HG03025 (cell line): ENCODE measurements at regions not wholly inside any gene's neighbourhood (a gene's known extent, or its start where the extent isn't known, plus 50 kb on each side); places are given as distances from the start of the nearest gene placed in this dataset.

ENCODE experiments used
- ATAC-seq: cut with Tn5 transposase; IDR thresholded peaks from one replicate; pipeline ENCODE4 v1.9.1; 2021; ENCODE audit warnings: mild to moderate bottlenecking, moderate library complexity; ENCODE audit not compliant: unreplicated experiment, low FRiP score

DNA sequence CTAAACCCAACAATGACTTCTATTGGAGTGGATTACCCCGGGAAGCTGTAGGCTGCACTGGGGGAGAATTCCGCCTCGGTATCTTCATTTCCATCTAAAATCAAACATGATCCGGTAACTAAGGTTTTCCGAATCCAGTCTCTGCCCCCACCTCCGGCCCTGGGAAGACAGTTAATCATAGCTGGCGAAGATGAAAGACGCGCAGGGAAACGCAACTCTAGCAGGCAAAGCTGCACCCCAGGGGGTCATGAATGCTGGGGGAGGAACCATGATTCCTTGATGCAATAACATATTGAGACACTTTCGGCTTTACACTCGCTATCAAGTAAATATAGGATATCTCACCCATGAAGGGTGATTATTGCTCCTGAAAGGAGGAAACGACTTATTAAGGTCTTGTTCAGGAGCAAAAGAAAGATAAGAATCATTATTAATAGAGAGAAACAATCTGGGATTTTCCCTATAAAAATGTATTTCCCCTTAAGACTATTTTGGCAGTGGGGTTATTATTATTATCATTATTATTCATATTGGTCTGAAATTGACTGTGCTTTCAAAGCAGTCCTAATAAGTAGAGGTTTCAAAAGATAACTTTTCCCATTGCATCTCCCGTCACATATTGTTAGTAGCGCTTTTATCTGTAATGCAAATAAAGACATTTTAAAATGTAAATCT, 614.9 kb downstream of the VRK1 start:
- no peak for ATAC-seq

DNA sequence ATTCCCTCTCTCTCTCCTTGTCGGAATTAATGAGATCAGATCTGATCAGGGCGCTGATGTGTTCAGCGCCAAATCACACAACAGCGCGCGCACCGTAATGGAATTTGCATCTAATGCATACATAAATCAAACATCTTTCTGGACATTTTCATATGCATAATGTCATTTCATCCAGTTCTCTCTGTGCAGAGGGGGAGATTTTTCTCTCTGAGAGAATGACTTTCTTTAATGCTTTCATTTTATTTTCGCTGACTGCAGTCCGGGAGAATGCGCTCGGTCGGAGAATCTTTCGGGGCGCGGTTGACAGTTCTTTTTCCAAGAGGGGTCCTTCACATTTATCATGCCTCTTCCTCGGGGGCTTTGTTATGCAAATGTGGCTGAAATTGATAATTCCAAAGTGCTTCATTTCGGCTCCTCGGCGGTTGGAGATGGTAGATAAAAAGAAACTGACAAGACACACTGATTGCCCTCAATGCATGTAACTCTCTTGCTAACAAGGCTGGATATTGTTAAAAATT, 615.9 kb downstream of the VRK1 start:
- no peak for ATAC-seq

DNA sequence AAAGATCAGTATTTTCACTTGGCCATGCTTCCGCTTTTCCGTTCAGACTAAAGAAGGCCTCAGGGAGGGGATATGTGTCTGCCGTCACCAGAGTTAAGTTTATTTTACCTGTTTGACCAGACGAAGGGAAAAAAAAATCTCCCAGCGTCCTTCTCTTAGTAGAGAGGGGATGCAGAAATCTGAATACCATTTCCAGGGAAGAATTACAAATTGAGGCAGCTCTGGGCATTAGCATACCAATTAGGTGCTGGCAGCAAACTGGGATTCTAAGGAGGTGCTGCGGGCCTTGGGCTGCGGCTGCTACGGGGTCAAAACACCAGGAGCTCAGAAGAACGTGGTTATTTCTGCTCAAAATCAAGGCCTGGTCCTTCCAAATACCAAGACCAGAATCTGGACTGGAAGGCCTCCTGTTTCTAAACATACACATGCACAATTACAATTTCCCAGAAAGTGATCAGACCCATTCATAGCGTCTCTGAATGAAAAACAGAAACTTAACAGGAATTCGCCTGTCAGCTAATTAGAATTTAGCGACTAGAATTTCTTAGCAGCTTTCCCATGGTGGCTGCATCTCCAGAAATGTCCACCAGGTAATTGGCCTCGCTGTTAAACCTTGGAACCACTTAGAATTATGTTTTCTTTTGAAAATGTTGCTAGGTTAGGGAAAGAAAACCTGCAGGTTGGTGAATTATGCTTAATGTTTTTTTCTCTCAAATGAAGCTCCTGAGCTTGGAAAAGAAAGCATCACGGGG, 617.0 kb downstream of the VRK1 start:
- no peak for ATAC-seq

DNA sequence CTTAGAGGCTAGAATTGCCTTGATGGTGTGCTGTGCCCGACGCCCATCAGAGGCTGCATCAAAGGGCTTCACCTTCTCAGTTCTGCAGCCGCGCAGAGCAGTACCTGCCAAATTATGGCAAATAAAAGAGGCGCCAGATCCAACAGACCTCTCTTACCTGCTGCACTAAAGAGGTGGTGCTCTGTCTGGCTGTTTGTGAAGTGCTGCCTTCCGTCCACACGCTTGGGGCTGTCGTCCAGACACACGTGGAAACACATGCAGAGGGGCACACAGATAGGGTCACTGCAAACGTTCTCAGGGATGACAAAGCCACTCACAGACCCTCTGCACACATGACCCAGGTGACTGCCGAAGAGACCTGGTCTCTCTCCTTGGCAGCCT, 617.5 kb downstream of the VRK1 start:
- ATAC-seq = no peak

DNA sequence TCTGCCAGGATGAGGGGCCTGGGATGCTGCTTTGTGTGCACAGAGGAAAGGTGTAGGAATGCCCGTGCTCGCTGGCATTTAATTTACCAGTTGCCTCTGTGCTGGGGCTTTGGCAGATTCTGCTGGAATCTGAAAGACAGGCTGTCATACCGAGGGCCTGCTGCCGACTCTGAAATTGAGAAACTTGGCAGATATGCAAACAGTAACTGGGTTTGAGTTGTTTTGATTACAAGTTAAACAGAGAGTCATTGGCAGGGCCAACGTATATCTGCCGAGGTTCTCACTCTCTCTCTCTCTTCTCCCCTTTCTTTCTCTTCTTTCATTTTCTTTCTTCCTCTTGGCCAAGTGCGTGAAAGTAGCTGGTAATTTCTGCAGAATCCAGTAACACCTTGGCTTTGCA, 618.7 kb downstream of the VRK1 start:
- ATAC-seq = no peak

DNA sequence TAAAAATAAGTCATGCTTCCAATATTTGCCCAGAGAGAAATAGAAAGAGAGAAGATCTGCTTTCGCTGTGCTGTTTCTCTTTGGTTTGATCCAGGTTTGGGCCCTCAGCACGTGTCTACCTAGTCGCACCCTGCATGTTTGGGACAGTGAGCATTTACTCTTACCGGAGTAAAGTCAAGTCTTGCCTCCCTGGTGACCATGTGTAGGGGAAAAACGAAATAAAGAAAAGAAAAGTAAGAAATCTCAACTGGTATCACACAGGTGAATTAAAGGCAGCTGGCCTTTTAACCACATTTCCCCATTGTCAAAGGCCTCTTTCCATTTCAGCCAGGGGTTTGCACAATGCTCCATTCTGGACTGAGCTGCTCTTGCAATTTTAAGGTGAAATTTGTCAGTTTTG, 619.4 kb downstream of the VRK1 start:
- ATAC-seq = no peak

DNA sequence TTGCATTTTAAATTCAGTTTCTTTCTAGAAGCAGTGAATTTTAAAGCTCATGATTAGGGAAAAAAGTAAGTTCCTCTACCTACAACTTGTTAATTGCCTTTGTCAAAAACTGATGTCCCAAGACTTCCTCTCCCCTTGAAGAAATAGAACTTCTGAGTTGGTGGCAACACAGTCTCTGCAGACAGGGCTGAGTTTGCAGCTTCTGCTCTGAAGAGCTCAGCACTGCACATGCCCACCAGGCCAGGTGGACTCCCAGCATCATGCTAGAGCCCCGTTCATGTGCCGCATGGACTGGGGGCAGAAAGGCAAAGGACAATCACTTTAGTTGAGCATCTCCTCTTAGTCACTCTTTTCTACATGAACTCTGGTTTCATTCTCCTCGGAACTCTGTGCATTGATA, 620.1 kb downstream of the VRK1 start:
- no peak for ATAC-seq

DNA sequence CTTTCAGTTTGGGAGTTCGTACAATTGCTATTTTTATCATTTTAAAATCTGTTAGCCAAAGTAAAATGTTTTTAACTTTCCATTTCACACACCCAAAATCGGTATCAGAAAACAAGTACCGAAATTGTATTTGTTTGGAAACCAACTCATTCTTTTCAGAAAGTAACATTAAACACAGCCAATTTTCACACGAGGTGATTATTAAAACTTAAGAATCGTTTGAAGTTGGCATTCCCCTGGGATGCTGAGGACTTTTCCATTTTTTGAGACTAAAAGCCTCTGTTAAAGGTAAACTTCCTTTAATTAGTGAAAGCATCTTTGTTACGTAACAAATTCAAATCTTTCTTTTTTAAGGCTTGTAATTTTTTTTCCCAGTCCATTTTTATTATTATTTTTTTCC, 623.0 kb downstream of the VRK1 start:
- ATAC-seq = no peak

DNA sequence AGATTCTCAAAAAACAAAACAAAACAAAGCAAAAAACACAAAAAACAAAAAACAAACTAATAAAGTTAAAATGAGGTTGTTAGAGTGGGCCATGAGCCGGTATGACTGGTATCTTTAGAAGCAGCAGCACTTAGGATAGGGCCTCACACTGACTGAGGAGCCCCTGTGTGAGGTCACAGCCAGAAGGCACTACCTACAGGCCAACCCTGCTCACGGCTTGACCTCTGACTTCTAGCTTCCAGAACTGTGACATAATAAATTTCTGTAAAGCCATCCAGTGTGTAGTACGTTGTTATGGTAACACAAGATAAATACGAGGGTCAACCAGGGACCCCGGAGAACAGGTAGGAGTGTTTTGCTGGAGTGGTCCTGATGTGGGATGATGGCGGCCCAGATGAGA, 629.6 kb downstream of the VRK1 start:
- no peak for ATAC-seq

DNA sequence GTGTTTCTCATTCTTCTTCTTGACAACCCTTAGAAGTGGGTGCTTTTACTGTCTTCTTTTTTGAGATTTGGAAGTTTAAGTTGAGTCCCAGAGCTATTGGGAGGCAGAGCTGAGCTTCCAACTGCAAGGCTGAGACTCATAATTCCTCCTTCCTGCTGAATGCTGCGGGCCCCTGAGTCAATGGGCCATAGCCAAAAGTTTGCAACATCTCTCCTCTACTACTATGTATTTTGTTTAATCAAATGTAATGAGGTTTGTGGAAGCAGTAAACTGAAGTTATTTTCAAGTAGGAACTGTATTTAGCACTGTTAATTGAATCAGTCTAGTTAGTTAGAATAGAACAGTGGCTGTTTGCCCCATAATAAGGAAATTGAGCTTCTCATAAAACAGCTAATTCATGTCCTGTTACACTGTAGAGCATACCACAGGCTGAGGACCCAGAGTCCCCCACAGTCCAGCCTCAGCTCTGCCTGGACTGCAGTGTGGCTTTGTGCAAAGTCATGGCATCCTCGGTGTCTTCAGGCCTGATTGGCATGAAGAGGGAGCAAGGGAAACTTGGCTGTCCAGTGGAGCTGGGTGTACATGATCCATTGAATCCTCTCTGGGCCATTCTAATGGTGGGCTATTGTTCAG, 631.7 kb downstream of the VRK1 start:
- ATAC-seq = no peak

DNA sequence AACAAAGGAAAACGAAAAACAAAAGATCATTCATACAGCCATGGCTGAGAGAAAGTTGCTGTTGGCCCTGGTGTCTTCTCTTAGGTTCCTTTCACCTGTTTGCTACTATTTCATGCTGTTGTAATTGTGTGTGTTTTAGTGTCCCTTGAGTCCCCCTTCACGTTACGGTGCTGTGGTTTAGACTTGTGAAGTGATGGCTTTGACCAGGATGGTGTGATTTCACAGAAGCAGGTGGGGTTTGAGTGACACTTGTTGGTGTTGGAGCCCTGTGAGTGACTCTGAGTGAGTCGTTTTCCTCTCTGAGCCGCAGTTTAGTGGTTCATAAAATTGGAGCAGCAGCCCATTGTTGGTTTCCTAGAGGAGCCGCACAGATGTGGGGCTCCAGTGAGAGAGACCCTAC, 635.4 kb downstream of the VRK1 start:
- ATAC-seq = no peak

DNA sequence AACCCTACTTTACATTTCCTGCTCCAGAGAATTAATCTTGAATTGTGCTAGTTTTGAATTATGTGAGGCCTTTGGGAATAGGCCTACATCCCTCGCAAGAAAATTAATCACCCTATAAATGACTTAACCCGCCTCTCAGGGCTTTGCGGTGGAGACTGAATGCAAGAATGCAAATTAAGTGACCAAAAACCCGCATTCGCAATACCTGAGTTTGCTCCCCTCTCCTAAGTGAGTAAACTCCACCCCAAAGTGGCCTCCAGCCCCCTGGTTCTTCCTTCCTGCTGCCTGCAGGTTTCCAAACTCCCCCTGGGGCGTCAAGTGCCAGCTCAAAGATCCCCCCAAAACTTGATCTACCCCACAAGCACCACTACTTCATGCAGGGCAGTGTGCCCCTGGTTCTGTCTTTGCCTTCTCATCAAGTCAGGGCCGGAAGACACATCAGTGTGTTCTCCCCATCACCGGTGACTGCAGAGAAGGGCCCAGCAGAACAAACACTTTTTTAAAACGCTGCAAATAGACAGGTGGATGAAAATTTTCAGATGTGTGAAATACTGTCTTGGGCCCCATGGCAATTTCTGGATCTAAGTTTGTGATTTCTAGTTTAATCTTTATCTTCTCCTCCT, 644.7 kb downstream of the VRK1 start:
- ATAC-seq = no peak

DNA sequence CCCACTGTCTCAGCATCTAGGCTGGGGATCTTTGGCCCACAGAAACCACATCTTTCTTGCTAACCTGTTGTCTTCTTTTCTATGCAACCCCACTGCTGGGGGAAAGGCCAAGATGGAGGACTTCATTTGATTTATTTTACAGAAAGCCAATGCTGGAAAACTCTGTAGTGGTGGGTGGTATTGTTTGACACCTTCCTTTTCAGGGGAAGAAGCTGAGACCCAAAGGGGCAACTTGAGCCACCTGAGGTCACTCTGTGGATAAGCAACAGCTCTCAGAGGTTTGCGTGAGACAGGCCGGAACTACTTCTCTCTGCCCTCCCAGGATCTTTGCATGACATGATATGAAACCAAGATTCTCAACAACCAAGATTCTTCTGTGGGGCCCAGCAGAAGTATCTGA, 645.2 kb downstream of the VRK1 start:
- ATAC-seq = no peak

DNA sequence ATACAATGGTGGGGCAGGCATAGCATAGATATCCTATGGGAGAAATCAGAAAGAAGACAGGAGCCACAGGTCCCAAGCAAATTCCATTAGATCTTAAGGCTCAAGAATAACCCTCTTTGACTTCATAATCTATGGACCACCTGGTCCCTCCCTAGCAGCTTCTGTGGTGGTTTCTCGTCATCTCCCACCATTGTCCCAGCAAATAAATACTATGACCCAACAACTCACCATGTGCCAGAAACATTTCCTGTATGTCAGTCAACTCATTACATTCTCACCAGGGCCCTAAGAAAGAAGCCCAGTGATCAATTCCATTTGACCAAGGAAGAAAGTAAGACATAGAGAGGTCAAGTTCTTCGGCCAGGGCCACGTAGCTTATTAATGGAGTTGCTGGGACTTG, 646.2 kb downstream of the VRK1 start:
- ATAC-seq = no peak

DNA sequence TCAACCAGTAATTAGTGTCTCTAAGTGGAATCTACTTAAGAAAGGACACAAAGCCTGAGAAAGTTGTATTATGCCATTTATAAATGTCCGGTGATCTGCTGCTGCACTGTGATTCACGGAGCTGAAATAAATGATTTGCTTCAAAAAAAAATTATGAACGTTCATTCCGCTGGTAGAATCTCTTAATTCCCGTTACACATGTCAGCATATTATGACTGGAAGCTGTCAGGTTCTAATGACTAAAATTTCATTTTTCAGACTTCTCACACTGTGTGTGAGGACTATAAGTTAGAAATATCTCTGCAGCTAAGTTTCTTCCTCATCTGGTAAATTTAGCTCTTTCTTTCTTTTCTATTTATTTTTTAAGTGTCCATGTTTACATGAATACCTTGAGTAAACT, 647.1 kb downstream of the VRK1 start:
- ATAC-seq = no peak

DNA sequence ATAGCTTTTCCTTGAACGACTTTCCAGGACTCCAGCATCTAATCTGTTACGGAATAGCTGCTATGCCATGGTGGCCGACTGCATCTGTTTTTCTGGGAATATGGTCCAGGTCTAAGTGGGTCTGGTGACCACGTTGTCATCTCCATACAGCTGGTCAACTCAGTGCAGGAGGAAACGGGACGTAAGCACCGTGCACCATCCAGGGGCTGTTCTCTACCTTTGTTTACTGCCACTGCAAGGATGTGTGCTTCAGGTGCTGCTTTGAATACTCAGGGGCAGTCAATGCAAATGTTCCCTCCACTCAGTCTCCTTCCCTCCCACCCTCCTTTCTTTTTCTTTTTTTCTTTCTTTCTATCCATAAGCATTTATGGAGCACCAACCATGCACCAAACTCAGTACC, 648.2 kb downstream of the VRK1 start:
- ATAC-seq = no peak

DNA sequence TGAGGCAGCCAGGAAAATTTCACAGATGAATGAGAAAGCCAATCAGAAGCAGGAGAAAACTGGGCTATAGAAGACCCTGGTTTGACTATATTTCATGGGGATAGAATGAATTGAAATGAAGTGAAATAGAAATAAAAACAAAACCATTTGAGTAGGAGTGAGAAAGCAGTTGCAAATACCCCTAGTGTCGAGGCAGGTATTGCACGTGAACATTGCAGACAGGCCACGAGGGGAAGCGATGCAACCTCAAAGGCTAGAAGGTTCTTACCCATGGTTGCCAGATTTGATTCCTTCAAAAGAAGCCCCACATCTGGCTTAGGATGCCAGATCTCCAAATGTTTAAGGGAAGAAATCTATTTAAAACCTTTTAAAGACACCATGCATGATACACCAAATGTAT, 648.9 kb downstream of the VRK1 start:
- ATAC-seq = no peak

DNA sequence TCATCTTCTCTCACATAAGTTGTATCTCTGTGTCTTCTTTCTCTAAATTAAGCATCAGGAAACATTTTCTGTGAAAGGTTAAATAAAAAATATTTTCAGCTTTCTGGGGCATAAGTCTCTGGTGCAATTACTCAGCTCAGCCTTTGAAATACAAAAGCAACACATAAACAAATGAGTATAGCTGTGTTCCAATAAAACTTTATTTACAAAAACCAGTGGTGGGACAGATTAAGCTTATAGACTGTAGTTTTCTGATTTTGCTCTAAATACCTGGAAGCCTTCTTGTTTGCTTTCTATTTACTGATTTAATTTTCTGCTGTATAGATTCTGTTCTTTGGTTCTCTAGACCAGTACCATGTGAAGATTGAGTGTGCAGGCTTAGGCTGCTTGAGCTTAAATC, 655.1 kb downstream of the VRK1 start:
- ATAC-seq = no peak

DNA sequence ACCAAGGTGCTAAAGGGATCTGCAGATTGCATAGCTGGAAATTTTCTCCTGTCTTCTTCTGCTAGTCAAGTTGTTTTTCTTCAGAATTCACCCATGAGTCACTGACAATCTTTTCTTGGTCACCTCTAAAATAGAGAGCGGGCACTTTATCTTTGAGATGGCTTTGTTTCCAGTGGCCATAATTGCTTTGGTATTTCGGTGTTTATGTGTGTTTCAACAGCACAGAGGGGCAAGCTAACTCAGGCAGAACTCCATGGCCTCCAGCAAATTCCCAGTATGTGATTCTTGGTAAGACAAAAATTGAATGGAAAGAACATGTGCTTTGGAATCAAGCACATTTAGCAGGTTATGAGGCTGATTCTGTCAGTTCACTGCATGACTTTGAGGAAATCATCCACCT, 656.8 kb downstream of the VRK1 start:
- no peak for ATAC-seq

DNA sequence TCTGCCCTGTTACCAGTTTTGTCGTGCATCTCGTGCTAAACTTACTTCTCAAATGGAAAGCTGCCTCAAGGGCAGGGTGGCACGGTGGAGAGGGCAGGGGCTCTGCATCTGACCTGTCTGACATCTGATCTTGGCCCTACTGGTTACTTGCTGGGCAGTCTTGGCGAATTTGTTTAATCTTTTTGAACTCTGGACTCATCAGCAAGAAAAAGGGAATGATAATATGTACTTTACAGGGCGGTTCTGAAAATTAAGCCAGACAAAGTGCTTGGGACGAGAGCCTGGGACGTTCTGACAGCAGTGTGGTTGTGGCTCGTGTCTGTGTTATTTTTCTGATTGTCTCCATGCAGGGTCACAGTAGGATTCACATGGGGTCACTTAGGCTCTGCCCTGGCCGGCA, 659.3 kb downstream of the VRK1 start:
- no peak for ATAC-seq

DNA sequence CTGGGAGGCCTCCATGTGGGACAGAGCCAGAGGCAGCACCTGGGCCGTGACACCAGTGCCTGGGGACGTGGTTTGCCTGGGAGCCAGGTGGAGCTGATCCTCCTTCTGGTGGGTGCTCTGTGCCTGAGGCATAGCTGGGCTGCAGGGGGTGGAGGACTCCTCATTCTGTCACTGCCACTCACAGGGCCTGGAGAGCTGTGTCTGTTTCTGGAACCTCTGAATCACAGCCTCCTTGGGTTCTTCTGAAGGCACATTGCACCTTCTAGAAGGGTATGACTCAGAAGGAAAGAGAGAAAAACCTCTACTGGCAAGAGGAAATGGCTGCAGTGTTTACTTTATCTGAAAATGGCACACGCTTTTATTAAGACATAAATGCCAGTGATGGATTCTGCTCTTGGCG, 659.8 kb downstream of the VRK1 start:
- no peak for ATAC-seq
